Muscle of back (tissue), 3 donors: ENCODE measurements at regions not wholly inside any gene's neighbourhood (a gene's known extent, or its start where the extent isn't known, plus 50 kb on each side); places are given as distances from the start of the nearest gene placed in this dataset.
"Not testable (repeated sequence)": the region's sequence is repeated elsewhere in the genome, so short reads cannot be mapped to it uniquely, and the experiment has no call there.

ENCODE experiments used
- DNase-seq, 3 donors: peaks; one replicate each; pipeline versions ENCODE4 v3.0.0 to v3.0.0-alpha.2; 2013

GRCh38 chrX:40788698-40789097, 53.4 kb upstream of the MED14 start:
- DNase-seq: not testable (repeated sequence)

- no peak for DNase-seq
These were observed 57.1 kb upstream of the MED14 start for GRCh38 chrX:40792433-40792832.

GRCh38 chrX:40794829-40795130, 59.4 kb upstream of the MED14 start:
- DNase-seq: peak in 1 of 3 donors; percentile 8

GRCh38 chrX:40799745-40800144, 64.4 kb upstream of the MED14 start:
- DNase-seq: not testable (repeated sequence)

- DNase-seq: no peak
These were observed 70.1 kb upstream of the MED14 start for GRCh38 chrX:40805404-40805803.

- no peak for DNase-seq
These were observed 71.3 kb upstream of the MED14 start for GRCh38 chrX:40806513-40807220.

GRCh38 chrX:40807384-40807783, 72.0 kb upstream of the MED14 start:
- no peak for DNase-seq

GRCh38 chrX:40808203-40808602, 72.9 kb upstream of the MED14 start:
- no peak for DNase-seq

GRCh38 chrX:40809210-40809609, 73.9 kb upstream of the MED14 start:
- DNase-seq: no peak

GRCh38 chrX:40815045-40815444, 79.7 kb upstream of the MED14 start:
- DNase-seq: not testable (repeated sequence)

GRCh38 chrX:40816906-40817305, 81.6 kb upstream of the MED14 start:
- DNase-seq: no peak

GRCh38 chrX:40818236-40818635, 82.9 kb upstream of the MED14 start:
- DNase-seq: no peak

GRCh38 chrX:40821780-40822179, 86.4 kb upstream of the MED14 start:
- DNase-seq: no peak

- DNase-seq: no peak
These were observed 92.0 kb upstream of the MED14 start for GRCh38 chrX:40827331-40827730.

GRCh38 chrX:40831750-40832149, 96.4 kb upstream of the MED14 start:
- DNase-seq: no peak

- no peak for DNase-seq
These were observed 97.4 kb upstream of the MED14 start for GRCh38 chrX:40832723-40833122.

- DNase-seq: no peak
These were observed 98.9 kb upstream of the MED14 start for GRCh38 chrX:40834225-40834624.

GRCh38 chrX:40835526-40835925, 100.2 kb upstream of the MED14 start:
- no peak for DNase-seq

- DNase-seq: no peak
These were observed 108.3 kb upstream of the MED14 start for GRCh38 chrX:40843643-40844042.

GRCh38 chrX:40844471-40844870, 109.1 kb upstream of the MED14 start:
- peak in 1 of 3 donors; percentile 1 for DNase-seq

- peak; percentile 84 to 92 (median 90) for DNase-seq
These were observed 110.1 kb upstream of the MED14 start for GRCh38 chrX:40845331-40845911.

GRCh38 chrX:40849906-40850823, 114.8 kb upstream of the MED14 start:
- DNase-seq: no peak

- no peak for DNase-seq
These were observed 117.2 kb upstream of the MED14 start for GRCh38 chrX:40852586-40852985.
